HG03108 (cell line): ENCODE measurements at regions not wholly inside any gene's neighbourhood (a gene's known extent, or its start where the extent isn't known, plus 50 kb on each side); places are given as distances from the start of the nearest gene placed in this dataset.

Experiments
- ATAC-seq: cut with Tn5 transposase; IDR thresholded peaks from one replicate; pipeline ENCODE4 v1.9.1; 2021; ENCODE audit warnings: moderate library complexity; ENCODE audit not compliant: unreplicated experiment

- no peak for ATAC-seq
Observed at GRCh38 chr10:88163572-88163971, 300.1 kb downstream of the PTEN start.

- no peak for ATAC-seq
Observed at GRCh38 chr10:88164471-88164870, 301.0 kb downstream of the PTEN start.

DNA sequence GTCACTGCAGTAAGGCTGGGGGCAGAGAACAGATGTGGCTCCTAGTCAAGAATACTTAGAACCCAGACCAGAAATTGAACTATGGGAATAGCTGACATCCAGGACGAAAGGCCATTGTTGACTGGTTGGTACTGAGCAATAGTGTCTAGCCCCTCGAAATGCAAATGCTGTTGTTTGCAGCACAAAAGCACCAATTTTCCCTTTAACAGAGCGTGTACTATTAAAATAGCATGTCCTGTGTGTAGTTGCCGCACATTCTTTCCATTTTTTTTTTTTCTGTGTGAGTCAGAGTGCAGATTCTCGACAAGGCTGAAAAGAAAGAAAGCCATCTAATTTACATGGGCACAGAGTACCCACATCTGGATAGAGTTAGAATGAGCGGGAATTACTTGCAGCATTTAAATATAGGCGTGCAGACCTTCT, 302.4 kb downstream of the PTEN start:
- no peak for ATAC-seq

GRCh38 chr10:88168171-88169036, 305.0 kb downstream of the PTEN start:
- ATAC-seq: no peak

- no peak for ATAC-seq
Observed at GRCh38 chr10:88169037-88169319, 305.6 kb downstream of the PTEN start.

DNA sequence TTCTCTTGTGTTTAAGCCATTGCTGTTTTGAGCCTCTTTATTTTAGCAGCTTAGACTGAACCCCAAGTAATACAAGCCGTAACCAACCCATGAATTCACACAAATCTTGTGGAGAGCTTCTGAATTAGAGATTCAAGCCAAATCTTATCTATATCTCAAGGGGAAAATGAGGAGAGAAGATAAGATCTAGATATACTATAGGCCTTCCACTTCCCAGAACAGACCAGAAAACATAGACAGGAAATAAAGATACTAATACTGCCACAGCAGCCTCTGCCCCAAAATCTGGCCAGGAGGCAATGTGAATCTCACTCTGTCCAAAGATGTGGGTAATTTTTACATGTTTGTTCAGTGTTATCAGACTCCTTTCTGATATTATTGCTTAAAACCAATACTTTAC, 307.2 kb downstream of the PTEN start:
- ATAC-seq: no peak

- no peak for ATAC-seq
Observed at GRCh38 chr10:88172159-88172558, 308.7 kb downstream of the PTEN start.

GRCh38 chr10:88174391-88174790, 311.0 kb downstream of the PTEN start:
- no peak for ATAC-seq

DNA sequence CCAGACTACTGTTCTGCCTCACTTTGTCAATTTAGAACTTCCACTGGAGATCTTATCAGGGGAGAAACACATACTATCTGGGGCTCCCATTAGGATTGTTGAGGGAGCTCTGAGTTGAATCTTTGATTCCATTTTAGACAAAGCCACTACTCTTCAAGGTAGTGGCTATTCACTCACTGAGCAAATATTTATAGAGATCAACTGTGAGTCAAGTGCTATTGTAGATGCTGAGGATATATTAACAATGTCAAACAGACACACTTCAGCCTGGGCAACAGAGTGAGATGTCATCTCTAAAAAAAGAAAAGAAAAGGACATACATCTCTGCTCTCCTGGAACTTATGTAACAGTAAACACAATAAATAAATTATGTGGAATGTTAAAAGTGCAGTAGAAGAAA, 315.3 kb downstream of the PTEN start:
- no peak for ATAC-seq

DNA sequence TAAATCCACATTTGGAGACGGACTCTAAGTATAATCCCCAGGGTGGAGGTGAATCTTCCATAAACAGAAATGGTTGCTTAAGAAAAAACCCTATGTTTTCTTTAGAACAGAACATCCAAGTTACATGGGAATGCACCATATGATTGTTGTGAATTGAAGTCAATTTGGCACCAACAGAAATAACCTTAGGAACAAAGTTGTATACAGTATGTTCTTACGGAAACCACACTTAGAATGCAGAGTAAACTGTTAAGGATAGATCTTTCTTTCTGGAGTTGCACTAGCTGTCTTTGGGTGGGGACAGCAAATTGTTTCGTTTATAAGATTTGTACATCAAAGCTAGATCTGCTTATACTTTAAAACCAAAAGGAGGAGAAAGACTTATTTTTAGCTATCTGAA, 316.4 kb downstream of the PTEN start:
- ATAC-seq: no peak

GRCh38 chr10:88181902-88182600, 318.6 kb downstream of the PTEN start:
- ATAC-seq: no peak

DNA sequence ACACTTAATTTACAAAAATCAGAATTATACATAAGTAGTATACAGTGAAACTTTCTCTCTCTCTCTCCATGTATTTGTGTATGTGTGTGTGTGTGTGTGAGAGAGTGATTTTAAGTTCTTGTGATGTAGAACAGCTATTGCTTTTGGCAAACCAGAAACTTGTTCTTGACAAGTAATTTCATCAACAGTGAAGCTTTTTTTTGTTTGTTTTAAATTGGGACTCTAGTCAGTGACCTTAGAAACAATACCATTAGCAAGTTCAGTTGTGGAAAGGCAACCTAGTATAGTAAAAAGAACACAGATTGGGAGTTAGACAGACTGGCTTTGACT, 319.1 kb downstream of the PTEN start:
- no peak for ATAC-seq

DNA sequence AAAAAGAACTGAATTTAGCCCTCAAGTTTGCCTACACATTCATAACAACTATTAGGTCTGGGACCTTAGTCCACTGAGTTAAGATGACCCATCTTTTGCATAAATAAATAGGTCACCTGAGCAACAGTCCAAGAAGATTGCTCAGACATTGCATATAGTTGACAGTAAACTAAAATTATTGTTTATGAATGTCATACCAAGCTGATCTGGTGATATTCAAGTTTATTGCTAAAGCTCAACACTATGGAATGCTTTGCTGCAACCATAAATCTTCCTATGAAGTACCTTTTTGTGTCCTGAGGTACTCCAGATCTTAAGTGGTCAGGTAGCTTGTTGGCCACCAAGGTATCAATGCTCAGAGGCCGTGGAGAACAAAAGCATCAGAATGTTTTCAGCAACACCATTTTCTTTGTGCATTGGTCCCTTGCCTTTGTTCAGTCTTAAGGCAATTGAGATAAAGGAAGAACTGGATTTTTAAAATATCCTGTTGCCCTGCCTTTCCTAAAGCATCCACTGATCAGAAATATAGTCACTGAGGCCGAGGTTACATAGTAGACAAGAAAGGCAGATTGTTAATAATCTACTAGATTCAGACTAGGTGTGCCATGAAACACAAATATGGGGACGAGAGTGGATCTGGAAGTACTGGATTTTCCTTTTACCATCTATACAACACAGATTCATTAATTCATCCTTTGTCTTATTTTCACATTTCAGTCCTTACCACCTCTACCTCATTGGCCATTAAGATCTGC, 321.3 kb downstream of the PTEN start:
- no peak for ATAC-seq

DNA sequence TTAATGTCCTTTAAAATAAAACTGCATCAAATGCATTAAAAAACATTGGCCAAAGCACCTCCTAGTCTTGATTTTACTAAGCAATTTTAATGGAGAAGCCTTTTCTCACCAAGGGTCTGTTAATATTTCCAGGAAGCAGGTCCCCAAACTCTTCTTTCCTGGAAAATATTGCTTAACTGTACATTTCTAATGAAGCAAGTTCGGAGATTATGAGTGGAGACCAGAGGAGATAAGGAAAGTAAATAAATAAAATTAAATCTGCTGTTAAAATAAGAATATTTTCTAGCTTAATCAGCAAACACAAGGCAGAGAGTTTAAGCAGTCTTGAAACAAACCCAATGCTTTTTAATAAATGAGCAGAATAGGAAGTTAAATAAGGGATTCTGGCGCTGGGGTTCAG, 322.4 kb downstream of the PTEN start:
- ATAC-seq: no peak

- no peak for ATAC-seq
Observed at GRCh38 chr10:88186335-88186734, 322.9 kb downstream of the PTEN start.

GRCh38 chr10:88187472-88187871, 324.0 kb downstream of the PTEN start:
- ATAC-seq: no peak

GRCh38 chr10:88190123-88190522, 326.7 kb downstream of the PTEN start:
- no peak for ATAC-seq

GRCh38 chr10:88190540-88191235, 327.3 kb downstream of the PTEN start:
- no peak for ATAC-seq

DNA sequence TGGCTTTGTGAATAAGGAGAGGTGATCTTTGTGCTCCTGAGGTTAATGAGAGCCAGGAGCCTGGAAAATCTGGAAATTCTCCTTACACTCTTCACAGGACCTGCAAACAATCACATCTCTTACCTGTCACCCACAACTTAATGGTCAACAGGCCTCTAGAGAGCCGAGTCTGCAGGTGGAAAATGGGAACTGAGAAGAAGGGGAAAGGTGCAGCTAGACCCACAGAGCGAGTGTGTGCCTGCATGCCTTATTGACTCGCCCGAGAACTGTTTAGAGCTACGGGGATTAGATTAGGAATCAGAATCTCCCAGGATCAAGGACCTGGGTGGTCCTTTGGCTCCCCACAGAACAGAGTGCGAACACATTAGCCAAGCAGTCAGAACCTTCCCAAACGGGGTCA, 329.6 kb downstream of the PTEN start:
- no peak for ATAC-seq

GRCh38 chr10:88194041-88194887, 330.8 kb downstream of the PTEN start:
- no peak for ATAC-seq

DNA sequence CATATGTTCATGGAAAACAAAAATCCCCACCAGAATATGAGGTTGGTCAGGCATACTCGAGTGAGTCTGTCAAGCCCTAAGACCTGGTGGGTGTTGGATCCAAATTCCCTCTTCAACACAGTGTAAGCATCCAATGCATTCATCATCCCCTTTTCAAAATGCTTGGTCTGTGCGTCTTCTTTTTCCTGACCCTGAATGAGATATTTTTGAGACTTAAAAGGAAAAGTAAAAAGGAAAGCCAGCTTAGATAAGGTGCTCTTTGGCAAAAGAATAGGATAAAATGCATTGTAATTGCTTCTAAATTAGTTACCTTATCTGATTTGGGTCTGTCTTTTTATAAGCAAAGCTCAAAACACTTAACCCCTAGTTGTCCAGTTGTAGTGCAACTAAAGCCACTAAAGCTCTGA, 331.5 kb downstream of the PTEN start:
- no peak for ATAC-seq
